A549 (cell line): ENCODE measurements at regions not wholly inside any gene's neighbourhood (a gene's known extent, or its start where the extent isn't known, plus 50 kb on each side); places are given as distances from the start of the nearest gene placed in this dataset.

ENCODE experiments used
- ATAC-seq, 2 experiments: fragments of 200-7000 bp in 1 of 2; fragments of >200 bp in 1 of 2; cut with Nextera tagmentation in 1 of 2; cut with Tn5 transposase in 1 of 2; 3 replicates each; pipeline versions ENCODE4 v1.8.0 to v1.9.1; 2018 to 2020; ENCODE audit warnings: mild to moderate bottlenecking in 1 of 2, moderate library complexity in 1 of 2
- CTCF ChIA-PET: fragments of 300-600 bp; sonication (Branson Sonifier 250); formaldehyde crosslinking; extraction: SDS; loops from one replicate; lab custom pipeline; 2021; ENCODE audit warnings: antibody characterized with exemption, inconsistent platforms; lab: Yijun Ruan, JAX
- POLR2A ChIA-PET: fragments of 350-600 bp; formaldehyde crosslinking; extraction: SDS; loops from one replicate; lab custom pipeline; 2021; ENCODE audit warnings: antibody characterized with exemption, inconsistent platforms; lab: Yijun Ruan, JAX
- DNase-seq, 2 experiments: peaks; one replicate each; pipeline versions ENCODE4 v3.0.0 to v3.0.0-alpha.2; 2011 to 2016; ENCODE audit warnings: low read depth in 1 of 2, low spot score in 1 of 2
- FAIRE-seq: peaks from 2 replicates; lab custom pipeline; 2011; peaks lifted over from hg19 to GRCh38; lab: Jason Lieb, UNC
- H3K27ac ChIP-seq, 2 experiments: fragments of >200 bp; sonication (Bioruptor Twin); formaldehyde crosslinking; 3 replicates each; pipeline ENCODE4 v1.5.1; 2016 to 2017
- H3K4me1 ChIP-seq: fragments of >200 bp; sonication (Bioruptor Twin); formaldehyde crosslinking; 3 replicates; pipeline ENCODE4 v1.6.1; 2016
- H3K4me2 ChIP-seq: fragments of >200 bp; sonication (Bioruptor Twin); formaldehyde crosslinking; 3 replicates; pipeline ENCODE4 v1.6.1; 2016
- H3K4me3 ChIP-seq: fragments of >200 bp; sonication (Bioruptor Twin); formaldehyde crosslinking; 3 replicates; pipeline ENCODE4 v1.5.1; 2016
- H3K9me3 ChIP-seq: fragments of >200 bp; sonication (Bioruptor Twin); formaldehyde crosslinking; 3 replicates; pipeline ENCODE4 v1.6.1; 2016
- CBX2 ChIP-seq: fragments of 200-600 bp; sonication (generic); IDR thresholded peaks from 2 replicates; pipeline ENCODE4 v1.6.1; 2016; ENCODE audit warnings: low read depth, mild to moderate bottlenecking, borderline replicate concordance
- CBX8 ChIP-seq: fragments of 200-600 bp; sonication (generic); IDR thresholded peaks from 2 replicates; pipeline ENCODE4 v1.6.1; 2016
- CEBPB ChIP-seq, 2 experiments: fragments of >200 bp in 1 of 2; sonication (Bioruptor Twin) in 1 of 2; formaldehyde crosslinking in 1 of 2; IDR thresholded peaks; 2 replicates each; pipeline ENCODE4 v1.6.1; 2012 to 2016
- EHMT2 ChIP-seq: fragments of 200-600 bp; sonication (generic); IDR thresholded peaks from 2 replicates; pipeline ENCODE4 v1.6.1; 2016; ENCODE audit warnings: antibody characterized with exemption, low read depth, mild to moderate bottlenecking, moderate library complexity
- ELK1 ChIP-seq: fragments of 150-350 bp; IDR thresholded peaks from 2 replicates; pipeline ENCODE4 v1.6.1; 2014; ENCODE audit warnings: low read depth, mild to moderate bottlenecking, low read length
- FOSB ChIP-seq: fragments of 250-450 bp; sonication (Bioruptor Pico); IDR thresholded peaks from 2 replicates; pipeline ENCODE4 v1.5.0; 2020; ENCODE audit warnings: mild to moderate bottlenecking, moderate library complexity
- FOSL2 ChIP-seq, 2 experiments: fragments of 450-650 bp in 1 of 2; fragments of >200 bp in 1 of 2; sonication (Bioruptor Twin) in 1 of 2; formaldehyde crosslinking; IDR thresholded peaks; 2 replicates each; pipeline versions ENCODE4 v1.5.0 to v1.6.1; 2016 to 2020; ENCODE audit warnings: mild to moderate bottlenecking in 1 of 2, moderate library complexity in 1 of 2
- GATA3 ChIP-seq: IDR thresholded peaks from 2 replicates; pipeline ENCODE4 v1.6.1; 2012; ENCODE audit warnings: borderline replicate concordance
- HES2 ChIP-seq: fragments of >200 bp; sonication (Bioruptor Twin); formaldehyde crosslinking; IDR thresholded peaks from 2 replicates; pipeline ENCODE4 v1.6.1; 2016
- HOXB13 ChIP-seq: fragments of 250-450 bp; sonication (Bioruptor Pico); IDR thresholded peaks from 2 replicates; pipeline ENCODE4 v1.5.0; 2020; ENCODE audit warnings: low read depth, mild to moderate bottlenecking, moderate library complexity
- HOXB5 ChIP-seq: fragments of 250-450 bp; sonication (Bioruptor Pico); IDR thresholded peaks from 2 replicates; pipeline ENCODE4 v1.5.0; 2020; ENCODE audit warnings: mild to moderate bottlenecking, moderate library complexity
- JUNB ChIP-seq: fragments of >200 bp; sonication (Bioruptor Twin); formaldehyde crosslinking; IDR thresholded peaks from 2 replicates; pipeline ENCODE4 v1.6.1; 2016
- KDM1A ChIP-seq: fragments of 200-600 bp; sonication (generic); IDR thresholded peaks from 2 replicates; pipeline ENCODE4 v1.6.1; 2016; ENCODE audit warnings: low read depth, mild to moderate bottlenecking
- MYC ChIP-seq: IDR thresholded peaks from 2 replicates; pipeline ENCODE4 v1.6.1; 2012; ENCODE audit warnings: mild to moderate bottlenecking, inconsistent platforms, low read length, improper control_type of control experiment, borderline replicate concordance
- NFE2L2 ChIP-seq: fragments of 150-350 bp; conservative IDR thresholded peaks from 2 replicates; pipeline ENCODE4 v1.6.1; 2014; ENCODE audit warnings: low read length
- NR3C1 ChIP-seq: fragments of >200 bp; sonication (Bioruptor Twin); formaldehyde crosslinking; IDR thresholded peaks from 3 replicates; pipeline ENCODE4 v1.6.1; 2017
- PHF8 ChIP-seq: fragments of 200-600 bp; sonication (generic); IDR thresholded peaks from 2 replicates; pipeline ENCODE4 v1.6.1; 2016; ENCODE audit warnings: low read depth, mild to moderate bottlenecking, antibody characterized with exemption, moderate library complexity, borderline replicate concordance
- POLR2A ChIP-seq: IDR thresholded peaks from 2 replicates; pipeline ENCODE4 v1.6.1; 2012; ENCODE audit warnings: mild to moderate bottlenecking, low read length
- POLR2AphosphoS2 ChIP-seq: conservative IDR thresholded peaks from 2 replicates; pipeline ENCODE4 v1.6.1; 2012; ENCODE audit warnings: low read length, improper control_type of control experiment, inconsistent platforms
- RFX5 ChIP-seq: fragments of 450-650 bp; IDR thresholded peaks from 2 replicates; pipeline ENCODE4 v1.7.1; 2014; ENCODE audit warnings: antibody characterized with exemption, mild to moderate bottlenecking, moderate library complexity
- TP53 ChIP-seq: fragments of 250-450 bp; sonication (Bioruptor Pico); IDR thresholded peaks from 2 replicates; pipeline ENCODE4 v1.5.0; 2021; ENCODE audit warnings: mild to moderate bottlenecking, moderate library complexity
- ZC3H11A ChIP-seq: fragments of 450-650 bp; IDR thresholded peaks from 2 replicates; pipeline ENCODE4 v1.6.1; 2014; ENCODE audit warnings: antibody characterized with exemption, mild to moderate bottlenecking
- ZFP36 ChIP-seq: fragments of 450-650 bp; IDR thresholded peaks from 2 replicates; pipeline ENCODE4 v1.6.1; 2014; ENCODE audit warnings: borderline replicate concordance; ENCODE audit not compliant: partially characterized antibody
- ZSCAN20 ChIP-seq: fragments of 250-450 bp; sonication (Bioruptor Pico); IDR thresholded peaks from 2 replicates; pipeline ENCODE4 v1.8.0; 2022; ENCODE audit warnings: mild to moderate bottlenecking, moderate library complexity
- WGBS: methylation state at CpG from one replicate; pipeline ENCODE4 v1.1.6; 2017; ENCODE audit errors: missing lambda C conversion rate; 5-methylcytosine and 5-hydroxymethylcytosine counted together
- TF ChIP-seq, protein P1 (sequence below): fragments of 250-450 bp; sonication (Bioruptor Pico); IDR thresholded peaks from 2 replicates; pipeline ENCODE4 v1.5.0; 2021; ENCODE audit warnings: mild to moderate bottlenecking, moderate library complexity, borderline replicate concordance

- H3K27ac ChIP-seq = no peak overlapping the region
- CTCF ChIA-PET = no interaction called here
- no peak for TF ChIP-seq ZC3H11A
- TF ChIP-seq KDM1A = no peak
- TF ChIP-seq GATA3 = no peak
- TF ChIP-seq CEBPB (IDR thresholded peaks at IDR 0.05) = no peak
- TF ChIP-seq NFE2L2 = no peak
- no peak for TF ChIP-seq FOSL2 (IDR thresholded peaks at IDR 0.05)
- no peak for TF ChIP-seq FOSL2 (CRISPR knock-in tag; IDR thresholded peaks at IDR 0.05)
- no peak for TF ChIP-seq CBX8
- no peak for TF ChIP-seq RFX5
- no peak overlapping the region for H3K4me2 ChIP-seq
- FAIRE-seq (no peak), ATAC-seq (no peak), DNase-seq (no peak)
- peaks cover 2% of the 10 kb centered on the region; the same call in 1 of the 3 replicates for H3K4me1 ChIP-seq
- WGBS = 6% methylated on average over 5 of the region's 5 CpGs
- H3K9me3 ChIP-seq = no peaks in the 10 kb centered on the region
- POLR2A ChIA-PET = no interaction called here
- no peak overlapping the region for H3K4me3 ChIP-seq
Observed at GRCh38 chr21:28767523-28767922, 225.2 kb downstream of the LTN1 start.

- CTCF ChIA-PET = interaction anchor here (2.9 kb wide), 1 partner anchor 18 kb away, joined by 10 read pairs; no protein-coding TSS in a partner anchor
- FAIRE-seq = no peak
Observed at GRCh38 chr21:28763809-28764418, 228.8 kb downstream of the LTN1 start.

GRCh38 chr21:28762357-28762735 is 230.3 kb downstream of the LTN1 start:
- no peak for TF ChIP-seq PHF8
- TF ChIP-seq CBX2 = no peak
- TF ChIP-seq HOXB13 = no peak
- TF ChIP-seq POLR2AphosphoS2 = no peak
- no peak for TF ChIP-seq HOXB5
- TF ChIP-seq TP53 (CRISPR knock-in tag) = no peak
- no peak for TF ChIP-seq MYC
- TF ChIP-seq CEBPB (IDR thresholded peaks at IDR 0.05) = no peak
- no peak for TF ChIP-seq HES2
- no peak for TF ChIP-seq ZFP36
- no peak for TF ChIP-seq POLR2A
- Histone ChIP-seq H3K4me1 (no peaks in the 10 kb centered on the region), H3K9me3 (no peaks in the 10 kb centered on the region), H3K27ac (no peak overlapping the region), H3K4me3 (no peak overlapping the region), H3K4me2 (no peak overlapping the region)
- FAIRE-seq (no peak), ATAC-seq (no peak), DNase-seq (no peak)
- WGBS = 24% methylated on average over 1 of the region's 1 CpG
- ChIA-PET CTCF (no interaction called here), POLR2A (no interaction called here)

More at GRCh38 chr21:28763809-28764418, 228.8 kb downstream of the LTN1 start:
- POLR2A ChIA-PET = no interaction called here
- no peaks in the 10 kb centered on the region for H3K9me3 ChIP-seq
- no peaks in the 10 kb centered on the region for H3K4me1 ChIP-seq
- TF ChIP-seq EHMT2 = no peak
- no peak overlapping the region for H3K4me3 ChIP-seq
- H3K27ac ChIP-seq = no peak overlapping the region
- H3K4me2 ChIP-seq = no peak overlapping the region
- WGBS = 0% methylated on average over 2 of the region's 2 CpGs
- DNase-seq (no peak), ATAC-seq (no peak)

DNA sequence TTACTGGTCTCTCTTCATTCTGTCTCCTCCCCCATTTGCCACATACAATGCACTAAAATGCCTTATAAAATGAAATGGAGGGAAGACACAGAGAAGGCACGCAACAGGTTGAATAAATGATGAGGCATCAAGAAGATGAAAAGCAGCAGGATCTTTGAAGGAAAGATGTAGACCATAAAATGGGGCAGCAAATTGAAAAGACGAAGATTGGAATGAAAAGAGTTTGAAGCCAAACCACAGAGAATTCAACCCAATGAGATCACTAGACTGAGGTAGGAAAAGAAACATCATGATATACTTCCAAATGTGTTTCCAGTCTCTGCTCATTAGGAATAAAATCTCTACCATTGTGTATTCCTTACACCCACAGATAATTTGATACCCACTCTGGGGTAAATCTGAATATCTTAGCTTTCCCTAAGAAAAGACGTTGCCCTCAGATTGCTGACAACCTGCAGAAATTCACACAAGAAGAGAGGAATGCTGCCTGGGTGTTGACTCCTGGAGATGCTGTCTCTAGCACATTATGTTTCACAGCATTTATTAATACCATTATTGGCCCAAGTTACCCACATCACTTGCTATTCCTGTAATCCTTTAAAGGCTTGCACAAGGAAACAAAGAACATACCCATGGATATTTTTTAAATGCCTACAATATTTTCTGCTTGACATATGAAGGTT is 230.9 kb downstream of the LTN1 start:
- no peak for DNase-seq
- POLR2A ChIA-PET = no interaction called here
- TF ChIP-seq CBX8 (no peak), NR3C1 (no peak), HOXB5 (no peak), RFX5 (no peak), JUNB (no peak), ELK1 (no peak), FOSB (CRISPR knock-in tag) (no peak), ZFP36 (no peak), ZSCAN20 (CRISPR knock-in tag) (no peak)
- TF ChIP-seq, protein P1, sequence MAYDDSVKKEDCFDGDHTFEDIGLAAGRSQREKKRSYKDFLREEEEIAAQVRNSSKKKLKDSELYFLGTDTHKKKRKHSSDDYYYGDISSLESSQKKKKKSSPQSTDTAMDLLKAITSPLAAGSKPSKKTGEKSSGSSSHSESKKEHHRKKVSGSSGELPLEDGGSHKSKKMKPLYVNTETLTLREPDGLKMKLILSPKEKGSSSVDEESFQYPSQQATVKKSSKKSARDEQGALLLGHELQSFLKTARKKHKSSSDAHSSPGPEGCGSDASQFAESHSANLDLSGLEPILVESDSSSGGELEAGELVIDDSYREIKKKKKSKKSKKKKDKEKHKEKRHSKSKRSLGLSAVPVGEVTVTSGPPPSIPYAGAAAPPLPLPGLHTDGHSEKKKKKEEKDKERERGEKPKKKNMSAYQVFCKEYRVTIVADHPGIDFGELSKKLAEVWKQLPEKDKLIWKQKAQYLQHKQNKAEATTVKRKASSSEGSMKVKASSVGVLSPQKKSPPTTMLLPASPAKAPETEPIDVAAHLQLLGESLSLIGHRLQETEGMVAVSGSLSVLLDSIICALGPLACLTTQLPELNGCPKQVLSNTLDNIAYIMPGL (CRISPR knock-in tag) = no peak
- TF ChIP-seq, all 56 proteins: peak for 0
- H3K27ac ChIP-seq = no peak overlapping the region
- ATAC-seq (no peak), FAIRE-seq (no peak)
- H3K9me3 ChIP-seq = no peaks in the 10 kb centered on the region
- CTCF ChIA-PET = no interaction called here
- WGBS = 1% methylated on average over 3 of the region's 3 CpGs
- H3K4me3 ChIP-seq = no peak overlapping the region
- no peaks in the 10 kb centered on the region for H3K4me1 ChIP-seq
- no peak overlapping the region for H3K4me2 ChIP-seq
